NB4 (cell line): ENCODE measurements at regions not wholly inside any gene's neighbourhood (a gene's known extent, or its start where the extent isn't known, plus 50 kb on each side); places are given as distances from the start of the nearest gene placed in this dataset.

Experiments
- MYC ChIP-seq: IDR thresholded peaks from 2 replicates; pipeline ENCODE4 v1.6.1; 2011; ENCODE audit warnings: low read depth, low read length
- POLR2A ChIP-seq: IDR thresholded peaks from 2 replicates; pipeline ENCODE4 v1.6.1; 2011; ENCODE audit warnings: mild to moderate bottlenecking; ENCODE audit not compliant: insufficient read length; ENCODE audit errors: extremely low read depth
- TF ChIP-seq, protein P1 (sequence below): IDR thresholded peaks from one replicate; pipeline ENCODE4 v1.5.1; 2012; ENCODE audit warnings: low read depth, low read length
- TF ChIP-seq, protein P2 (sequence below): IDR thresholded peaks from 2 replicates; pipeline ENCODE4 v1.6.1; 2011; ENCODE audit warnings: low read depth, low read length

DNA sequence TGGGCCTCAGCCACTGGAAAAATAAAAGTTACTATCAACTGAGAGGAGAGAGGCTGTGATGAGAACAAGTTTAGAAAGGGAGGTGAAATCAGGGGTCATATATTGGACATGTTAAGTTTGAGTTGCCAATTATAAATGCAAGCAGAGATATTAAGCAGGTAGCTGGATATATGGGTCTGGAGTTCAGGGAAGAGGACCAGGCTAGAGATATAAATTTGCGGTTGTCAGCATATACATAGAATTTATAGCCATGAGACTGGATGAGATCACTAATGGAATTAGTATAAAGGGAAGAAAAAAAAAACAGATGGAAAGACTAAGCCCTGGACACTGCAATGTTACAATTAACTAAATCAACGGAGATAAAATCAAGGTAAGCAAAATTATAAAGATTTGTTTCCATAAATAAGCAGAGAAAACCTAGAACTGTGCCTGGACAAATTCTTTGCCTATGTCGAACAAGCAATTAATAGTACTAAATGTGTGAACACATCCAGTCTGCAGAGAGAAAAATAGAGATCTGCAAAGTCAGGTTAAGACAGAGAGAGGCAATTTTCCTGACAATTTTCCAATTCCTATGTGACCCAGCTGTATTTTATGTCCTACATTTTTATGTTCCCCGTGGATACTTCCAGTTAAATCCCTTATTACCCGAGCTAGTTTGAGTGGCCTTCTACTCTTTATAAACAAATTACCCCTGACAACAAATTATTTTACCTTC, 265.4 kb downstream of the GASK1B start:
- TF ChIP-seq, protein P1, sequence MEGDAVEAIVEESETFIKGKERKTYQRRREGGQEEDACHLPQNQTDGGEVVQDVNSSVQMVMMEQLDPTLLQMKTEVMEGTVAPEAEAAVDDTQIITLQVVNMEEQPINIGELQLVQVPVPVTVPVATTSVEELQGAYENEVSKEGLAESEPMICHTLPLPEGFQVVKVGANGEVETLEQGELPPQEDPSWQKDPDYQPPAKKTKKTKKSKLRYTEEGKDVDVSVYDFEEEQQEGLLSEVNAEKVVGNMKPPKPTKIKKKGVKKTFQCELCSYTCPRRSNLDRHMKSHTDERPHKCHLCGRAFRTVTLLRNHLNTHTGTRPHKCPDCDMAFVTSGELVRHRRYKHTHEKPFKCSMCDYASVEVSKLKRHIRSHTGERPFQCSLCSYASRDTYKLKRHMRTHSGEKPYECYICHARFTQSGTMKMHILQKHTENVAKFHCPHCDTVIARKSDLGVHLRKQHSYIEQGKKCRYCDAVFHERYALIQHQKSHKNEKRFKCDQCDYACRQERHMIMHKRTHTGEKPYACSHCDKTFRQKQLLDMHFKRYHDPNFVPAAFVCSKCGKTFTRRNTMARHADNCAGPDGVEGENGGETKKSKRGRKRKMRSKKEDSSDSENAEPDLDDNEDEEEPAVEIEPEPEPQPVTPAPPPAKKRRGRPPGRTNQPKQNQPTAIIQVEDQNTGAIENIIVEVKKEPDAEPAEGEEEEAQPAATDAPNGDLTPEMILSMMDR = no peak
- no peak for TF ChIP-seq POLR2A
- TF ChIP-seq, protein P2, sequence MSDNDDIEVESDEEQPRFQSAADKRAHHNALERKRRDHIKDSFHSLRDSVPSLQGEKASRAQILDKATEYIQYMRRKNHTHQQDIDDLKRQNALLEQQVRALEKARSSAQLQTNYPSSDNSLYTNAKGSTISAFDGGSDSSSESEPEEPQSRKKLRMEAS = no peak
- no peak for TF ChIP-seq MYC
